ENCODE measurements at regions not wholly inside any gene's neighbourhood (a gene's known extent, or its start where the extent isn't known, plus 50 kb on each side); places are given as distances from the start of the nearest gene placed in this dataset.

DNA sequence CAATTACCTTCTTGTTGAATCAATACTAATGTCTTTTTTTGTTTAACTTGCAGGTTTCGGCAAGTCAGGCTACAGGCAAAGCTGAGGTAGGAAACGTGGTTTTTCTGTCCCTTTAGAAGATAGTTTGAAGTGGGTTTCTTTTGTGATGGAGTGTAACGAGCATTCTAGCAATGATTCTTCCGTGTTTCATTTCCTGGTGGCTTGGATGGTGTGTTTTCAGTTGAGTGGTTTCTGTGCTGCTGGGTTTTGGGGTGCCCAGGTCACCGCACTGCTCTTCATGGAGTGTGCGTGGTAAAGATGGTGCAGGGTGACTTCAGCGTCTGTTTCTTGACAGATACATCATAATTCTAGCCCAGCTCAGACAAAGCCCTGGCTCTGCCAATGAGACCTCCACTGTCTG is 769.7 kb upstream of the EEF2KMT start:
- TF ChIP-seq, protein P1, sequence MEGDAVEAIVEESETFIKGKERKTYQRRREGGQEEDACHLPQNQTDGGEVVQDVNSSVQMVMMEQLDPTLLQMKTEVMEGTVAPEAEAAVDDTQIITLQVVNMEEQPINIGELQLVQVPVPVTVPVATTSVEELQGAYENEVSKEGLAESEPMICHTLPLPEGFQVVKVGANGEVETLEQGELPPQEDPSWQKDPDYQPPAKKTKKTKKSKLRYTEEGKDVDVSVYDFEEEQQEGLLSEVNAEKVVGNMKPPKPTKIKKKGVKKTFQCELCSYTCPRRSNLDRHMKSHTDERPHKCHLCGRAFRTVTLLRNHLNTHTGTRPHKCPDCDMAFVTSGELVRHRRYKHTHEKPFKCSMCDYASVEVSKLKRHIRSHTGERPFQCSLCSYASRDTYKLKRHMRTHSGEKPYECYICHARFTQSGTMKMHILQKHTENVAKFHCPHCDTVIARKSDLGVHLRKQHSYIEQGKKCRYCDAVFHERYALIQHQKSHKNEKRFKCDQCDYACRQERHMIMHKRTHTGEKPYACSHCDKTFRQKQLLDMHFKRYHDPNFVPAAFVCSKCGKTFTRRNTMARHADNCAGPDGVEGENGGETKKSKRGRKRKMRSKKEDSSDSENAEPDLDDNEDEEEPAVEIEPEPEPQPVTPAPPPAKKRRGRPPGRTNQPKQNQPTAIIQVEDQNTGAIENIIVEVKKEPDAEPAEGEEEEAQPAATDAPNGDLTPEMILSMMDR (IDR thresholded peaks at IDR 0.05; ENCODE audit: low read depth, low read length, poor library complexity, severe bottlenecking) = no peak
- TF ChIP-seq EZH2phosphoT487 (IDR thresholded peaks at IDR 0.05; ENCODE audit: borderline replicate concordance, low read length) = no peak
